HG03432 (cell line): ENCODE measurements at regions not wholly inside any gene's neighbourhood (a gene's known extent, or its start where the extent isn't known, plus 50 kb on each side); places are given as distances from the start of the nearest gene placed in this dataset.
"Not testable (repeated sequence)": the region's sequence is repeated elsewhere in the genome, so short reads cannot be mapped to it uniquely, and the experiment has no call there.

Source experiments
- ATAC-seq: cut with Tn5 transposase; IDR thresholded peaks from one replicate; pipeline ENCODE4 v1.9.1; 2021; ENCODE audit warnings: mild to moderate bottlenecking, moderate library complexity; ENCODE audit not compliant: unreplicated experiment

DNA sequence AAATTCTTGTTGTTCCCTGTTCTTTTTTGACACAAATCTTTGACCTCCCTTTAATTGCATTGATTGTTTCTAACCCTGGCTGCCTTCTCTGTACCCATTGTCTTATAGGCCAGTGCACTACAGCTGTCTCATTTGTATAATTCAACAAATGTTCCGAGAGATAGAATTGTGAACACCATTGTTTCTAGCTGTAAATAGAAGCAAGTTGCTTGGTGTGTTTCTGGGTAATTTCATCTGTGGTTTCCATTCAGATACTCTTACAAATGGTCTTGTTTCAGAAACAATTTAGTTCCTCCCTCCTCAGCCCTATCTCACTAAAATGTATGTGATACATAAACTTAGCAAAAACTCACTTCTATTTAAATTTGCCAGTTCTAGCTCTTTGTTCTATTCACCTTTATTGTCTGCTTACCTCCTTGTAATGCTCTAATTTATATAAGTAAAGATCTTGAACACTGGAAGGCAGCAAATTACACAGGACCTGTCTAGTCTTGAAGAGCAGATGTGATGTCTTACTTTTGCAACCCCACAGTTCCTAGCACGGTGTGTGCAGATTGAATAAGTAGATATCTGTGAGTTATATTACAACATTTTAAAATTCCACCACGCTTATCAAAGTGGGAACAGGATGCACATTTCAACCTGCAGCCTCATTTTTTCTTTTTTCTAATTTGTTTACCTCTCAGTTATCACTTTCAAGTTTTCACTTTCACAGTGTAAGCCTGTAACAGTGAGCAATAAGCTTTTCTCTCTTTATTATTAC, 515.6 kb upstream of the ZP4 start:
- no peak for ATAC-seq

DNA sequence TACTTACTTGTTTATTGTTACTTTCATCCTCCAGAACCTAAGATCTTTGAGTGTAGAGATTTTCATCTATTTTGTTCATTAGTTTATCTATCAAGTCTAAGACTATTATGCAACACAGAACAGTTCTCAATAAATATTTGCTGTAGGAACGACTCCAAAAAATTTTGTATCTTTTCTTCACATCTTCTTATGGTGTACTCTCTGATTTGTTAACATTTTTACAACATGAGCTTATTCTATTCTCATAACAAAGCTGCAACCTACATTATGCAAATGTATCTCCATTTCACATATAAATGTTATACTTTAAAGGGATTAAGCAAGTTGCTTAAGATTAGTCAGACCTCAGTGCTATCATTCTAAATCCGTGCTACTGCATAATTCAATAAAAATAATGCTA, 514.2 kb upstream of the ZP4 start:
- no peak for ATAC-seq

DNA sequence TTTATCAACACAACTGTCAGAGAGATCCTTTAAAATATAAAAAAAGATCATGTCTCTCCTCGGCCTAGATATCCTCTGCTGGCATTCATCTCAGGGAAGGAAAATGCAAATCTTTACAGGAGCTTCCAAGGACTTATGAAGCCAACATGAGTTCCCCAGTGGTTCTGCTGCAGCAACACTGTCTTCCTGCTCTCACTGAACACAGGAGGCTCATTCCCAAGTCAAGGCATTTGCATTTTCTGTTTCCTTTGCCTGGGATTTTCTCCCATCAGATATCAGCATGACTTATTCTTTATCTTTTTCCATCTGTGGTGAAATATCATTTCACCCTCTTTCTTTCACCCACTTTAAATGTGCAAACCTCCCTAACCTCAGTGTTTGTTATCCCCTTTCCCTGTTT, 513.8 kb upstream of the ZP4 start:
- no peak for ATAC-seq

DNA sequence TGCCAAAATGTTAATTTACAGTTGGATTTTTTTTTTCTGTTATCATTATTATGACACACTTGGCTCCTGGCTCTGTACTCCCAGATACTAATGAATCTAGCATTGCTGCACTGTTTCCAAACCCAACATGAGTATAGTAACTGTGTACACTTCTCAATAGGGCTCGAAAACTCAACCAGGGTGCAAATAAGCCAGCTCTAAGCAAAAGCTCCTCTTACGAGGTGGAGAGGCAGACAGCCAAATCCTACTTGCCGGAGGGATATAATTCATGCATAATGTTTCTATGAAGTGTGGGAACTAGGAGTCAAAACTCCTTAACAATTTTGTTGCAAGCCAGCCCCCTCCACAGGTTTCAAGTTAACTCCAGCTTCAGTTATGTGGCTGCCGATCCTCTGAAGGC, 510.4 kb upstream of the ZP4 start:
- ATAC-seq: no peak

DNA sequence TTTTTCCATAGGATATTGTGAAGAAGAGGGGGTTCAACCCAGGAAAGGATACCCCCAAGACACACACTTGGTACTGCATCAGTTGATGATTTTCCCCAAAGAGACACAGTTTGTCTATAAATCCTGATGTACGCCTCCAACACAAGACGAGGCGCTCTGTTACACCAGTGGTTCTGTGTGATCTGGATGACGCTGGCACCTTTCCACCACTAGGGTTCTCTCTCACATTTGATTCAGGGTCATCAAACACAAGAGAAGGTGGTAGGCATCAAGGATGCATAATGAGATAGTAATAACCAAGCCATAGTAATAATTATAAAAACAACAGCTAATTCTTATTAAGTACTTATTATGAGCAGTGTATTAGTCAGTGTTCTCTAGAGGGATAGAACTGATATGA, 508.8 kb upstream of the ZP4 start:
- ATAC-seq: no peak

DNA sequence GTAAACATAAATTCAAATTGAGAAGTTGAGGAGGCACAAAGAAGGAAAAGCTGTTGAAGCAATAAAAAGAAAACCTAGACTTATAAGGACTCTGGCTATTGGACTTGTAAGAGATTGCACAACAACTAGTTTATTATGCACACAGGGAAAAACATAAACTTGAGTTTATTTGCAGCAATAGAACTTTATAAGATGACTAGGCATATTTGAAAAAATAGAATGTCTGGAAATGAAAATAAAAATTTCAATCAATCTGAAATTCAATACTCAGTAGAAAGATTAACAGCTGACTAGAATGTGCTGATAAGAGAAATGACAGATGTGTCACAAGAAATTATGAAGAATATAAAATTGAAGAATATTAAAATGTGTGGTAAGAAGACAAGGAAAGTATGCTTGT, 505.4 kb upstream of the ZP4 start:
- no peak for ATAC-seq

DNA sequence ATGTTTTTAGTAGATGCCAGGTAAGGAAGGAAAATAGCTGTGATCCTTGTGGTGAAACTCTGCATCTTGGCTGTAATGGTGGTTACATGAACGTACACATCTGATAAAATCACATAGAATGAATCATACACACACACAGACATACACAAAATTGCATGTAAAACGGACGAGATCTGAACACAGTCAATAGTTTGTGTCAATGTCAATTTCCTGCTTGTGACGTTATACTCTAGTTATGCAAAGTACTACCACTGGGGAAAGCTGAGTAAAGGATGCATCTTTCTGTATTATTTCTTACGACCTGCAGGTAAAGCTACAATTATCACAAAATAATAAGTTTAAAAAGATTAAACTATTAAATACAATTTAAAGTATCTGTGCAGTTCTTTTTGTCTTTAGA, 493.7 kb upstream of the ZP4 start:
- no peak for ATAC-seq

DNA sequence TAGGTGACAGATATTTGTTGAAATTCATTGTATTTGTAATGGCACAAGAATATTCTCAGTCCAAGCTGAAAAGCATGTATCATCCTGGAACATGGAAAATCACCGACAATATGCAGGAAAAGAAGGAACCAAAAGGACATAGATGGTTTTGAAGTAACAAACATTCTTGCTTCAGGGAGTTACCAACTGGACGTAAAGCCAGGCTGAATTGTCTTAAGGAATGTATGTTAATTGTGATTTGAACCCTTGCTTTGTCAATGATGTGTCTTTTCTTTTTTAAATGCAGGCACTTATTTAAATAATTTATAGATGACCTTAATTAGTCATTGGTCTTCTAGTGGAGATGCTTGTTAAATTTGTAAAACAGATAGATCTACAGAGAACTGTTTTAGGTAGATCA, 489.4 kb upstream of the ZP4 start:
- ATAC-seq: no peak

DNA sequence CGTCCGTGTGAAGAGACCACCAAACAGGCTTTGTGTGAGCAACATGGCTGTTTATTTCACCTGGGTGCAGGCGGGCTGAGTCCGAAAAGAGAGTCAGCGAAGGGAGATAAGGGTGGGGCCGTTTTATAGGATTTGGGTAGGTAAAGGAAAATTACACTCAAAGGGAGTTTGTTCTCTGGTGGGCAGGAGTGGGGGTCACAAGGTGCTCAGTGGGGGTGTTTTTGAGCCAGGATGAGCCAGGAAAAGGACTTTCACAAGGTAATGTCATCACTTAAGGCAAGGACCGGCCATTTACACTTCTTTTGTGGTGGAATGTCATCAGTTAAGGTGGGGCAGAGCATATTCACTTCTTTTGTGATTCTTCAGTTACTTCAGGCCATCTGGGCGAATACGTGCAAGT, 488.7 kb upstream of the ZP4 start:
- ATAC-seq: not testable (repeated sequence)

DNA sequence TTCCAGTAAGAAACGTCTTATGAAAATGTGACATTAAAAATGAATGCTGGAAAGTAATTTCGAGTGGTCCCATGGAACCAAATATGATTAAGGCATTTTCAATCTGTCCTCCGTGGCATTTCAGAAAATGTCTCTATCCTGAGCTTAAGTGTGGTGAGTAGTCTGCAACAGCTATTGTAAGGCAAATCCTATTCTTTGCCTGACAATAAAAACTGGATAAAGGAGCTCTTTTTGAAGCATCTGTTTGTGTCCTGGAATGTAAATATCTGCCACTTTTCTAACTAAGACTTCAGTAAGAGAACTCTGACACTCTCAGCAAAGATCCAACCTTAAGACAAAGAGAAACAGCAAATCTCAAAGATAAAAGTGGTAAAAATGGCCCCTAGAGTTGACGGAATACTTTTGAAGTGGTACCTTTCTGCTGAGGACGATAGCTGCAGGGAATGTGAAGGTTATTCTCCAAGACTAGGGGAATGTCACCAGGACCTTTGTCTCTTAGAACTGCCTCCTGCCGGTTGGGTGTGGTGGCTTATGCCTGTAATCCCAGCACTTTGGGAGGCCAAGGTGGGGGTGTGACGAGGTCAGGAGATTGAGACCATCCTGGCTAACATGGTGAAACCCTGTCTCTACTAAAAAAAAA, 486.7 kb upstream of the ZP4 start:
- ATAC-seq: no peak

DNA sequence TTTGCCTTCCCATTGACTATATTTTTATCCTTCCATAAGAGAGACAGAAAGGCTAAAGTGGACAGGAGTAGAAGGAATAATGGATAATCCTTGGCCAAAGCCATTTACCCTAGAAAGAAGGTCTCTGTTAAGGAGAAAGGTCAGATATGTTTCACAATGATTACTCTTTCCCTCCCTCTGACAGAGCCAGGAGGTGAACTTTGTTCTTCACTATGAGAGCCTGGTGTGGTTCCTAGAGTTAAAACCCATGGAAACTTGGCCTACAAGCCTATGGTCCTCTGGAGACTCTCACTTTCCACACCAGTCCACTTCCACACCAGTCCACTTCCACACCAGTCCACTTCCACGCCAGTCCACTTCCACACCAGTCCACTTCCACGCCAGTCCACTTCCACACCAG, 479.9 kb upstream of the ZP4 start:
- no peak for ATAC-seq

DNA sequence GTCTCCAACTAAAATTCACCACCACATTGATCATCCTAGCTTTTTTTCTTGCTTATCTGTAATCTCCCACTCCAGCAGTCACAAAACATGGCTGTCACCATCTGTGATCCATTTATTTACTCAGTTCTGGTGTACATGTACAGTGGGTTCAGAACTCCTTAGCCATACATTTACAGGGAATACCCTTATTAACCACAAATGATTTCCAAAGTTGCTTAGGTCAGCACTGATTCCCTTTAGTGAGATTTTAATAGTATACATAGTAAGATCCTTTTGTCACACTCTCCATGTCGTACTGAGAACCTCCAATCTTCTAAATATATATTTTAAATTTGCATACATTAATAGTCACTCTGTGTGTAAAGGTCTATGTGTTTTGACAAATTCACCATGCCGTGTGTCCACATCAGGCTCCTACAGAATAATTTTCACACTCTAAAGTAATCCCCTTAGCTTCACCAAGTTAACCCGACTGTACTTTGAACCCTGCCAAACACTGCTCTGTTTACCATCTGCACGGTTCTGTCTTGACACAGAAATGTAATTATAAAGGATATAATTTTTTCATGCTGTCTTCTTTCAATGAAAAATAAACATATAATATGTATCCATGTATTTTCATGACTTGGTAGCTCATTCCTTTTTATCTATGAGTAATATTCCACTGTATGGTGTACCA, 473.6 kb upstream of the ZP4 start:
- no peak for ATAC-seq

DNA sequence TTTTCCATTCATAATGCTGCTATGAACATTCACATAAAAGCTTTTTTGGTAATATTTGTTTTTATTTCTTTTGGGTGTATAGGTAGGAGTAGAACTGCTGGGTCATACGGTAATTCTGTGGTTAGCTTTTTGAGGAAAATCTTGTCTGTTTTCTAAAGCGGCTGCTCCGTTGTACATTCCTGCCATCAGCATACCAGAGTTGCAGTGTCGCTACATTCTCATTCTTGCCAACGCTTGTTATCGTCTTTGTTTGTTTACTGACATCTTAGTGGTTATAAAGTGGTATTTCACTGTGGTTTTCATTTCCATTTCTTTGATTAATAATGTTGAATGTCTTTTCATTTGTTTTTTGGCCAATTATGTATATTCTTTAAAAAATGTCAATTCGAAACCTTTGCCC, 469.8 kb upstream of the ZP4 start:
- ATAC-seq: no peak

DNA sequence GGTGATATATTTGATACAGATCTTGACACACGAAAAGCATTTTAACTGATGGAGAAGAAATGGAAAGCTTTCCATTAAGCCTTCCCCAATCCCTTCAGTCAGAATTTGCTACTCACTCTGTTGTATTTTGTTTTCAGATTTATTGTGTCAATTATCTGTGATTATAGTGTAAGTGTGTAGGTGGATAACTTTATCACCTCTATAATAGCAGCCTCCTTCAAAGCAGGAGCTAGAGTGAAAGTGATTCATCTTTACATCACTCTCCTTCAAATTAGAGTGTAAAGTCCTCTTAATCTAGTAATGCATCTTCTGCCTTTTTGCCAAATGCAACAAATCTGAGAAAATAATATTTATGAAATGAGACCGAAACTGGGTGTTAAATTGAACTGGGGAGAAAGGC, 459.7 kb upstream of the ZP4 start:
- ATAC-seq: no peak

DNA sequence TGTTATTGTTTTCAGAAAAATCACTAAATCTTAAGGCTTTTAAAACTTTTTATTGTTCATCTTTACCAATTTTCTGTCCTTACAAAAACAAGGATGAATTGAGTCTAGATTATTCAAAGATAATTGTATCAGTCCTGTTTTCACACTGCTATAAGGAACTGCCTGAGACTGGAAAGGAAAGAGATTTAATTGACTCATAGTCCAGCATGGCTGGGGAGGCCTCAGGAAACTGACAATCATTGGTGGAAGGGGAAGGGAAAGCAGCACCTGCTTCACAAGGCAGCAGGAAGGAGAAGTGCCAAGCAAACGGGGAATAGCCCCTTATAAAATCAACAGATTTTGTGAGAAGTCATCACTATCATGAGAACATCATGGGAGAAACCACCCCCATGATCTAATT, 455.6 kb upstream of the ZP4 start:
- ATAC-seq: no peak

DNA sequence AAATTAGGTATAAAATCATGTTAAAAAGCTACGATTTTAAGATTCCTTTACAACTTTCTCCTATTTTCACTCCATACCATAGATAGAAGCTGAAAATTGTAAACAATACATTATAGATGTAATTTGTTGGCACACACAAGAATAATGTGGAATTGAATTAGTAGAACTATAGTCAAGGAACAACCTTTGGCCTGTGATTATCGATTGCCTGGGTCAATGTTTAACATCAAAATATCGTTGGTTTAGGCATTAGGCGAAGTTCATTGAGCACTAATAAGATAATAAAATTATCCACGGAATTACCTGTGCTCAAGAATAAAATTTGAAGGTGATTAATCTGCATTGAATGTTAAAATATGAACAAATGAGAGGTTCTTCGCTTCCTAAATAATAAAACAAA, 455.1 kb upstream of the ZP4 start:
- ATAC-seq: no peak

DNA sequence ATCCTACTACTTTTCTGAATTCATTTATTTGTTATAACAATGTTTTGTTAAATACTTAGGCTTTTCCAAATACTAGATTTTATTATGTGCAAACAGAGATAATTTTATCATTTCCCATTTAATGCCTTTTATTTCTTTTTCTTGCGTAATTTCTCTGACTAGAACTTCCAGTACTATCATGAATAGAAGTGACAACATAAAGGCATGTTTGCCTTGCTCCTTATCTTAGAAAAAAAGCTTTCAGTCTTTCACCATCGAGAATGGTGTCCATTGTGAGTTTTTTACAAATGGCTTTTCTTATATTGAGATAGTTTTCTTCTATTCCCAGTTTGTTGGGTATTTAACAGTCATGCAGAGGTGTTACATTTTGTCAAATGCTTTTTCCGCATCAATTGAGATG, 453.1 kb upstream of the ZP4 start:
- no peak for ATAC-seq

DNA sequence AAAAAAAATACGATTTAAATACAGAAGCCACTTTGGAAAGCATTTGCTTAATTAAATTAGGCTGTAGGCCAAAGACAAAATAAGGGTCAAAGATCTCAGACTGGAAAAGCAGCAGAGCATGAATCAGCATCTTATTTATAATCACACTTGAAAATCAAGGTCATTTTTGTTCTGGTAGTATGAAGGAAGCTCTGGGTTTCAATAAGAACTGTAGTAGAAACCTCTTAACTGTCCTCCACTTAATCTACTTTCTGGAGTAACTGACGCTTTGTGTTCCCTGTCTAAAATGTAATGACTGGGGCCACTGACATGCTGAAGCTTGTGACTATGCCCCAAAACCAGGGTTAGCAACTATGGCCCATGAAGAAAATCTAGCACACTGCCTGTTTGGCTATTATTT, 450.7 kb upstream of the ZP4 start:
- ATAC-seq: no peak

DNA sequence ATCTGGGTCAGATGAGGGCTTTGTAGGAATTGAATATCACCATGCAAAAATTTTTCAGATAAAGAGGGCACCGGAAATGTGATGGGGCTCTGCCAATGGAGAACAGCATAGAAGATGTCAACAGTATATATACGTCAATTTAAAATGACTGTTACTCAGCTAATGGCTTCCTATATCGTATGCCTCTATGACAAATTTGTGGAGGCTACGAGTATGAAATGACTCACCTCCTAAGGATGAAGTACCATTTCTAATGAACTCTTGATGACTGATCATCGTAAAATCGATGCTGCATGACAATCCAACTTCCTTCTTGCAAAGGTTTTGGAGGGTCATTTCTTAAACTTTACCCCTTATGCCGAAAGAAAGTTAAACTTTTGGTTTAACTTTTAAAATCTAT, 450.3 kb upstream of the ZP4 start:
- ATAC-seq: no peak

DNA sequence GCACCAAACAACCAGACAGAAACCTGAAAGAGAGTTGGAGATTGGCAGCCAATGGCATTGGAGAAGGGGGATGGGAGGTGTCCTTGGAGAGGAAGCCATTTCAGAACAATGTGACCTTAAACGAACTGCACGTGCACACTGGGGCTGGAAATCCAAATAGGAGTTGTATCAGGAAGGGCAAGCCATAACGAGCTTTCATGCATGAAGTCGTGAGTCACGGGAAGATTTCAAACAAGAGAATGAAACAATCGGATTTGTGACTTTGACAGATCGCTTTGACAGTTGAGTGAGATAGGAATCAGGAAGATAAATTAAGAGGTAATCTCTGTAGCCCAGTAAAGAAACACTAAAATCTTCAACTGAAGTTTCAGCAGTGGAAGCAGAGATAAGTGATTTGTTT, 445.8 kb upstream of the ZP4 start:
- no peak for ATAC-seq

DNA sequence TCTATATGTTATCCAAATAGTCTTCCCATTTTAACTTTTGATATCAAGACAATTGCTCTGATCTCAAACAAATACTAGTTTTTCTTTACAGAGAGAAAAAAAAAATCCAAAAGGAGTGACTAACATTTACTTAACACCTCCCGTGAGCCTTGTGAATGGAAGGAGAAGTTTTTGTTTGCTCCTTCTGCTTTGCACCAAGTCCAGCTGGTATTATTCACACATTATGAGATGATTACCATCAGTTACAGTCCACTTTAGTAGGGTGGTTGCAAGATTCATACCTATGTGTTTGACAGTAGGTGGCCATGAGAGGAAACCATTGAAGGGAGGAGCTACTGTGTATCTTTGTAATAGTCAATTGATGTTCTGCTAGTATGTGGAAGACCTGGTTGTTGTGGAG, 443.4 kb upstream of the ZP4 start:
- ATAC-seq: no peak

DNA sequence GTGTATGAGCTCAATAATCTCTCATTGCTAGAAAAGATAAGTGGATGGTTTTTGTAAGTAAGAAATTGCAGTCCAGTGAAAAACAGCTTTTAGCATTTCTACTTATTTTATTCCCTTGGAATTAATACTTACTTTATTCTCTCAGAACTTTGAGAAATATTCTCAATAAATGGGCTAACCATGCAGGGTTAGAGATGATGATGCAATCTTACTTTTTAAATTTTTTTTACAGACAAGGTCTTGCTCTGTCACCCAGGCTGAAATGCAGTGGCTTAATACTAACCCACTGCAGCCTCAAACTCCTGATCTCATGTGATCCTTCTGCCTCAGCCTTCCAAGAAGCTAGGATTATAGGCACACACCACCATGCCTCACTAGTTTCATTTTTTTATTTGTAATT, 440.8 kb upstream of the ZP4 start:
- ATAC-seq: no peak
